HCT116 (cell line): ENCODE measurements at regions not wholly inside any gene's neighbourhood (a gene's known extent, or its start where the extent isn't known, plus 50 kb on each side); places are given as distances from the start of the nearest gene placed in this dataset.

Source experiments
- CTCF ChIP-seq, 3 experiments: fragments of 200-600 bp in 1 of 3; sonication (generic) in 1 of 3; IDR thresholded peaks in 2 of 3; conservative IDR thresholded peaks in 1 of 3; 2 replicates each; pipeline ENCODE4 v1.5.1; 2012 to 2017; ENCODE audit warnings: low read depth in 2 of 3, low read length in 2 of 3, antibody characterized with exemption in 1 of 3, borderline replicate concordance in 1 of 3, control low read depth in 1 of 3, mild to moderate bottlenecking in 1 of 3, mixed read lengths in 1 of 3, mixed run types in 1 of 3, moderate library complexity in 1 of 3; ENCODE audit not compliant: insufficient read depth in 1 of 3
- EGR1 ChIP-seq: IDR thresholded peaks from 2 replicates; pipeline ENCODE4 v1.6.1; 2012; ENCODE audit warnings: low read depth
- EZH2 ChIP-seq: fragments of 200-600 bp; sonication (generic); IDR thresholded peaks from 2 replicates; pipeline ENCODE4 v1.6.1; 2017; ENCODE audit warnings: antibody characterized with exemption, mixed run types
- MAX ChIP-seq: IDR thresholded peaks from 2 replicates; pipeline ENCODE4 v1.6.1; 2012
- POLR2A ChIP-seq: IDR thresholded peaks from 2 replicates; pipeline ENCODE4 v1.7.0; 2011; ENCODE audit warnings: borderline replicate concordance; ENCODE audit not compliant: insufficient read depth, insufficient read length; ENCODE audit errors: extremely low read depth
- POLR2AphosphoS5 ChIP-seq: IDR thresholded peaks from 2 replicates; pipeline ENCODE4 v1.6.1; 2011; ENCODE audit warnings: mild to moderate bottlenecking, low read depth, low read length, moderate library complexity
- RAD21 ChIP-seq: IDR thresholded peaks from 2 replicates; pipeline ENCODE4 v1.6.1; 2012; ENCODE audit warnings: low read depth, mild to moderate bottlenecking
- REST ChIP-seq: IDR thresholded peaks from 2 replicates; pipeline ENCODE4 v1.6.1; 2012; ENCODE audit warnings: low read depth
- SP1 ChIP-seq: IDR thresholded peaks from 2 replicates; pipeline ENCODE4 v1.6.1; 2012; ENCODE audit warnings: low read depth
- SRF ChIP-seq: IDR thresholded peaks from 2 replicates; pipeline ENCODE4 v1.6.1; 2012; ENCODE audit warnings: low read depth
- ZFX ChIP-seq: fragments of 450-650 bp; IDR thresholded peaks from 2 replicates; pipeline ENCODE4 v1.6.1; 2017

GRCh38 chr2:221347471-221347870, 224.6 kb downstream of the EPHA4 start:
- TF ChIP-seq POLR2A (no peak), CTCF (IDR thresholded peaks at IDR 0.05 in 2 of 3, conservative IDR thresholded peaks at IDR 0.05 in 1 of 3; ENCODE audit: borderline replicate concordance in 1 of 3, insufficient read depth in 1 of 3, low read depth in 2 of 3, low read length in 2 of 3) (no peak), EZH2 (no peak), REST (no peak), RAD21 (no peak), ZFX (no peak), POLR2AphosphoS5 (no peak), MAX (no peak), SRF (no peak), EGR1 (no peak), SP1 (no peak)
